GM21526 (cell line): ENCODE measurements at regions not wholly inside any gene's neighbourhood (a gene's known extent, or its start where the extent isn't known, plus 50 kb on each side); places are given as distances from the start of the nearest gene placed in this dataset.

Source experiments
- ATAC-seq: cut with Tn5 transposase; IDR thresholded peaks from one replicate; pipeline ENCODE4 v1.9.1; 2021; ENCODE audit warnings: moderate library complexity; ENCODE audit not compliant: unreplicated experiment, low FRiP score

- peak; percentile 99 for ATAC-seq
These were observed 139.6 kb upstream of the HTR2A start for GRCh38 chr13:47036294-47037008.

GRCh38 chr13:47033216-47033615 lies 136.4 kb upstream of the HTR2A start:
- no peak for ATAC-seq

- ATAC-seq, result no peak
These were observed 131.1 kb upstream of the HTR2A start for GRCh38 chr13:47027780-47028437.

- ATAC-seq, result no peak
These were observed 129.1 kb upstream of the HTR2A start for GRCh38 chr13:47025791-47026447.

GRCh38 chr13:47019977-47020376 lies 123.1 kb upstream of the HTR2A start:
- no peak for ATAC-seq

GRCh38 chr13:47017476-47017875 lies 120.6 kb upstream of the HTR2A start:
- ATAC-seq, result no peak

GRCh38 chr13:47008318-47008717 lies 111.5 kb upstream of the HTR2A start:
- ATAC-seq, result no peak

GRCh38 chr13:47005756-47006414 lies 109.0 kb upstream of the HTR2A start:
- no peak for ATAC-seq

GRCh38 chr13:47004540-47004939 lies 107.7 kb upstream of the HTR2A start:
- no peak for ATAC-seq

- ATAC-seq, result no peak
These were observed 107.2 kb upstream of the HTR2A start for GRCh38 chr13:47004027-47004426.

GRCh38 chr13:47000165-47000564 lies 103.3 kb upstream of the HTR2A start:
- ATAC-seq, result no peak

GRCh38 chr13:46996316-46997030 lies 99.6 kb upstream of the HTR2A start:
- ATAC-seq, result peak; percentile 27

GRCh38 chr13:46995874-46996273 lies 99.0 kb upstream of the HTR2A start:
- ATAC-seq, result peak; percentile 94

GRCh38 chr13:46994492-46994891 lies 97.6 kb upstream of the HTR2A start:
- ATAC-seq, result no peak

- peak; percentile 44 for ATAC-seq
These were observed 95.6 kb upstream of the HTR2A start for GRCh38 chr13:46992383-46992952.

GRCh38 chr13:46983881-46984280 lies 87.0 kb upstream of the HTR2A start:
- ATAC-seq, result peak; percentile 74

- ATAC-seq, result peak; percentile 91
These were observed 86.2 kb upstream of the HTR2A start for GRCh38 chr13:46982856-46983582.

- no peak for ATAC-seq
These were observed 78.3 kb upstream of the HTR2A start for GRCh38 chr13:46975173-46975572.

- no peak for ATAC-seq
These were observed 71.6 kb upstream of the HTR2A start for GRCh38 chr13:46968450-46968849.
